ENCODE measurements at regions not wholly inside any gene's neighbourhood (a gene's known extent, or its start where the extent isn't known, plus 50 kb on each side); places are given as distances from the start of the nearest gene placed in this dataset.

- H3K4me3 ChIP-seq (replicated peaks in 1 of 2; ENCODE audit: low read depth in 1 of 2, low read length in 2 of 2): no peak overlapping the region
- ChIA-PET CTCF (no interaction called here), RAD21 (ENCODE audit: low non-redundant PET in 1 of 2, low total read pairs in 2 of 2, uncharacterized antibody in 2 of 2, unreplicated experiment in 2 of 2) (no interaction called here), POLR2A (no interaction called here)
- H2AFZ ChIP-seq (ENCODE audit: low read depth, low read length, poor library complexity, severe bottlenecking): no peak overlapping the region
- no peaks in the 10 kb centered on the region for H3K9me3 ChIP-seq (ENCODE audit: control insufficient read depth in 1 of 2, insufficient read depth in 1 of 2, low read depth in 1 of 2, low read length in 2 of 2)
- no peak for TF ChIP-seq FOSL1 (IDR thresholded peaks at IDR 0.05; ENCODE audit: low read depth)
- H3K4me1 ChIP-seq (ENCODE audit: control insufficient read depth in 1 of 2, insufficient read depth in 2 of 2, low read length in 2 of 2): no peaks in the 10 kb centered on the region
- no peaks in the 10 kb centered on the region for H4K20me1 ChIP-seq (ENCODE audit: insufficient read depth)
- no peaks in the 10 kb centered on the region for H3K36me3 ChIP-seq (ENCODE audit: control insufficient read depth in 1 of 2, insufficient read depth in 2 of 2, low read length in 2 of 2)
- H3K79me2 ChIP-seq (ENCODE audit: insufficient read depth, low read length): no peaks in the 10 kb centered on the region
- H3K27me3 ChIP-seq (ENCODE audit: insufficient read depth, low read length): peaks cover 39% of the 10 kb centered on the region
- H3K9me2 ChIP-seq (ENCODE audit: insufficient read depth): no peaks in the 10 kb centered on the region
- ATAC-seq (no peak), DNase-seq (ENCODE audit: low read depth, low spot score) (no peak)
- H3K4me2 ChIP-seq (ENCODE audit: low read length): no peak overlapping the region
- intact Hi-C loops (cut with micrococcal nuclease): no loop called here
- H3K9ac ChIP-seq (ENCODE audit: low read length): no peak overlapping the region
- H3K27ac ChIP-seq (ENCODE audit: low read depth, low read length): no peak overlapping the region
- no TSS peak for BruUV-seq (replicated peaks)
Observed at GRCh38 chr12:97323154-97323553, 139.4 kb upstream of the RMST start.

GRCh38 chr12:97324471-97324870 lies 138.1 kb upstream of the RMST start:
- Histone ChIP-seq H3K27ac (ENCODE audit: low read depth, low read length) (no peak overlapping the region), H3K36me3 (ENCODE audit: control insufficient read depth in 1 of 2, insufficient read depth in 2 of 2, low read length in 2 of 2) (no peaks in the 10 kb centered on the region), H4K20me1 (ENCODE audit: insufficient read depth) (no peaks in the 10 kb centered on the region), H3K9me2 (ENCODE audit: insufficient read depth) (no peaks in the 10 kb centered on the region), H3K9ac (ENCODE audit: low read length) (no peak overlapping the region), H3K79me2 (ENCODE audit: insufficient read depth, low read length) (no peaks in the 10 kb centered on the region), H3K9me3 (ENCODE audit: control insufficient read depth in 1 of 2, insufficient read depth in 1 of 2, low read depth in 1 of 2, low read length in 2 of 2) (no peaks in the 10 kb centered on the region), H3K4me2 (ENCODE audit: low read length) (no peak overlapping the region), H3K4me3 (replicated peaks in 1 of 2; ENCODE audit: low read depth in 1 of 2, low read length in 2 of 2) (no peak overlapping the region), H3K27me3 (ENCODE audit: insufficient read depth, low read length) (peaks cover 51% of the 10 kb centered on the region), H2AFZ (ENCODE audit: low read depth, low read length, poor library complexity, severe bottlenecking) (no peak overlapping the region), H3K4me1 (ENCODE audit: control insufficient read depth in 1 of 2, insufficient read depth in 2 of 2, low read length in 2 of 2) (no peaks in the 10 kb centered on the region)
- ChIA-PET RAD21 (ENCODE audit: low non-redundant PET in 1 of 2, low total read pairs in 2 of 2, uncharacterized antibody in 2 of 2, unreplicated experiment in 2 of 2) (no interaction called here), POLR2A (no interaction called here), CTCF (no interaction called here)
- no TSS peak for BruUV-seq (replicated peaks)
- no peak for ATAC-seq
- no peak for TF ChIP-seq REST (IDR thresholded peaks at IDR 0.05; ENCODE audit: low read depth)
- intact Hi-C loops (cut with micrococcal nuclease): no loop called here
- DNase-seq (ENCODE audit: low read depth, low spot score): no peak

All from HCT116 (cell line).